SKM-1 (cell line): ENCODE measurements at regions not wholly inside any gene's neighbourhood (a gene's known extent, or its start where the extent isn't known, plus 50 kb on each side); places are given as distances from the start of the nearest gene placed in this dataset.

ENCODE experiments used
- DNase-seq: peaks from one replicate; lab custom pipeline; 2025; ENCODE audit not compliant: unreplicated experiment; lab: John Stamatoyannopoulos, UW

- no peak for DNase-seq
These were observed 332.4 kb downstream of the PCDH7 start for GRCh38 chr4:31052519-31052918.

DNA sequence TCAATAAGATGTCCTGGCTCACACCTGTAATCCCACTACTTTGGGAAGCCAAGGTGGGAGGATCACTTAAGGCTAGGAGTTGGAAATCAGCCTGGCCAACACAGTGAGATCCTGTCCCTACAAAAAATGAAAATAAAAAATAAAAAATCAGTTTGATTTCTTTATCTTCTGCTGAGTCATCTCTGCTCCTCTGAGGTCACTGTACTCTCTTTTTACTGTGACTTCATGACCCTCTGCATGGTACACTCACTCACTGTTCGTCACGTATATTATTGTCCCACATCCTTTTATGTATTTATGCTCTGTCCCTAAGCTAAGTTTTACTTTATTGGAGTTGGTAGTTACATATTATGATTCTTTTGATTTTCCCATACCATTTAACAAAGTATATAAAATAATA lies 333.3 kb downstream of the PCDH7 start:
- DNase-seq = no peak

- DNase-seq = no peak
These were observed 334.1 kb downstream of the PCDH7 start for GRCh38 chr4:31054295-31054694.

GRCh38 chr4:31058656-31059055 lies 338.5 kb downstream of the PCDH7 start:
- no peak for DNase-seq

DNA sequence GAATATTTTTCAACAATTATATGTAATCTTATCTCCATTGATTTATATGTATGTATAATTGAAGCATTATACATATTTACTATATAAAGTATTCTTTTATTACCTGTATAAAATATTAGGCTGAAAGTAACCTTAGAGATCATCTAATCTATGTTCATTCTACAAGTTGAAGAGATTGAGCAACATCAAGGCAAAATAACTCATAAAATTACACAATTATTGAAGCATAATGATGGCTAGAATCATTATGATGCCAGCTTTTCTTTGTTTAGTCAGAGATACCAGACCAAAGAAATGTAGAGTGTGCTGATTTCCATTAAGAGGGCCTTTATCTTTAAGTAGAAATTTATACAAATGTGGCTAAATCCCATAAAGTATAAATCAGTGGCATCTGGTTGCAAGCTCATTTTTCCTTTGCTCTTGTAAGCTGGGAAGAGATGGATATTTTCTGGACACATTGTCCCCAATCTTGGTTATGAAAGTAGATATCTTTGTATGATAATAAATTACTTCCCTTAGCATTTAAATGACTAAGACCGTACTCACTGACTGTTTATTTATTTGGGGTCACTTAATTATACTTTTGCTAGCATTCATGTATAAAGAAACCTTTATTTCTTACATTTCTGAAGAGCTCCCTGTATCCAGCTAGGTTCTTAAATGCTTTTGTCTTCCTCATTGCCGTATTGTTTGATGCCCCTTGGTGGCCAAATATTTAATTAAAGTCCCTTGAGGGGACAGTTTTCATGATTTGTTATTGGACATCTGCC lies 339.8 kb downstream of the PCDH7 start:
- DNase-seq = no peak

GRCh38 chr4:31065086-31065485 lies 344.9 kb downstream of the PCDH7 start:
- DNase-seq = no peak

GRCh38 chr4:31068257-31069075 lies 348.3 kb downstream of the PCDH7 start:
- DNase-seq = no peak

DNA sequence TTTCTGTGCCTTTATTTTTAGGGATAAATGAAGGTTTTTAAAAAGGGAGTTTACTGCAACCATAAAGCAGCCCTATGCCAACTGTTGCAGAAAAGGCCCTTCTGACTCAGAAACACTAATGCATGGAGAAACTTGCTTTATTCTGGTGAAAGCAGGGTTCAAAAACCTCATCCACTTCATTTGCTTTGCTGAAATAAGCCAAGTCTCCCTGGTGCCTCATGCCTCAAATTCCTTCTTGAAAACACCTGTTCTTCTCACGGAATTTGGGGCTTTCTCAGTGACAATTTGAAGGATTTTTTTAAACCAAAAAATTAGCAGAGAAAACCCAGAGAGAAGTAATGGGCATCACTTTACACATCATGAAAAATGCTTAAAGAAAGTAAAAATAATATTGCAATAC lies 349.0 kb downstream of the PCDH7 start:
- DNase-seq = no peak

- no peak for DNase-seq
These were observed 351.6 kb downstream of the PCDH7 start for GRCh38 chr4:31071508-31072486.

GRCh38 chr4:31075969-31076368 lies 355.8 kb downstream of the PCDH7 start:
- DNase-seq = no peak

DNA sequence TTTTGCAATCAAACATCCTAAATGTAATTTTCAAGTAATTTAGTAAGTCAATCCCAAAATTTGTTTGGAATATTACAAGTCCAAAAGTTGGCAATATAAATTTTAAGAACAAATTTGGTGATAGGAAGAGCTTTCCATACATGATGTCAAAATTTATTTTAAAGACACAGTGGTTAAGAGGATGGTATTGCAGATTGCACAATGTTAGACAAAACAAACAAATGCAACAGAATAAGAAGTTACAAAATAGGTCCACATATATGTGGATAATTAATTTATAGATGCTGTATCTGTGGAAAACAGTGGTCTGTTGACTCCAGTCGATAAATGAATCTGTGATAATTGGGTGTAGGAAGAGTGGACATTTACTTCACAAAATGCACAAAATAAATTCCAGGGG lies 358.5 kb downstream of the PCDH7 start:
- no peak for DNase-seq

DNA sequence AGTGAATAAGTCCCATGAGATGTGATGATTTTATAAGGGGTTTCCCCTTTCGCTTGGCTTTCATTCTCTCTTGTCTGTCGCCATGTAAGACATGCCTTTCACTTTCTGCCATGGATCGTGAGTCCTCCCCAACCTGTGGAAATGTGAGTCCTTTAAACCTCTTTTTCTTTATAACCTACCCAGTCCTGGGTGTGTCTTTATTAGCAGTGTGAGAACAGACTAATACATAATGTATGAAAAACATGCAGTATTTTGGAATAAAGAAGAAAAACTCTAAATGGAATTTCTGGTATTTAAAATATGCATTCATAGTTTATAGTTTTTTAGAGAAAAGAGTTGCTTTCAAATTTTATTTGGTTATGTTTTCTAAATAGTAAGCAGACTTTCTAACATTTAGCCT lies 360.7 kb downstream of the PCDH7 start:
- no peak for DNase-seq

- DNase-seq = no peak
These were observed 361.2 kb downstream of the PCDH7 start for GRCh38 chr4:31081366-31081765.

DNA sequence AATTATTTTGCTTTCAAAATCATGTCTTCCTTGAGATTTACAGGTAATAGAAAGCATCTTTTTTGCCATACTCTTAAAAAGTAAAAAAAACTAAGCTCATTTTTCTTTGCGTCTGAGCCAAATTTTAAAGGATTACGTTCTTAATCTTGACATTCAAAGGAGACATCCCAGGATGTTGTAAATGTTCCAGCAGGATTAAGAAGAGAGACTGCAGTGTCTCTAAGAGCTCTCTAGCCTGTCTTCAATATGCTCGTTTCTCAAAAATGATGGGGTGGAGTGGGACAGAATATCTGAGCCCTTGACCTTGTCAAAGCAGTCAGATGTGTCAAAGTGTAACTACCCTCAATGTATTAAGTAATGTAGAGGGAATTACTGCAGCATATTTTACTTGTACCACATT lies 363.3 kb downstream of the PCDH7 start:
- no peak for DNase-seq

- DNase-seq = no peak
These were observed 364.7 kb downstream of the PCDH7 start for GRCh38 chr4:31084806-31085416.

DNA sequence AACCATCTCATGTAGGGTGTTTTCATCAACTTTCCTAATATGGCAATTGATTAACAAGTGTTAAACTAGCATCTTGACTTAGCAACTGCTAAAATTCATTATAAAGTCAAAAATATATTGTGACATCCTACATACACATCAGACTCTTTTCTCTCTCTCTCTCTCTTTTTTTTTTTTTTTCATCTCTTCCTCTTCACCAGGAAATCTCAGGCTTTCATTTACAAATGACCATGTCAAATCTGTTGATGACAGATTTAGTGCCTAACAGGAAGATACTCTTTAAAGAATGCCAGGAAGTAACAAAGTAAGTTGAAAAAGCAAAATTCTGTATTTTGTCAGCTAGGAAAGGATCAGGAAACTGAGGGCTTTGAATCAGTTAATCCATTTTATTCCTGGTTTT lies 365.5 kb downstream of the PCDH7 start:
- DNase-seq = no peak

GRCh38 chr4:31086756-31087330 lies 366.7 kb downstream of the PCDH7 start:
- DNase-seq = no peak

GRCh38 chr4:31088600-31089230 lies 368.5 kb downstream of the PCDH7 start:
- no peak for DNase-seq

DNA sequence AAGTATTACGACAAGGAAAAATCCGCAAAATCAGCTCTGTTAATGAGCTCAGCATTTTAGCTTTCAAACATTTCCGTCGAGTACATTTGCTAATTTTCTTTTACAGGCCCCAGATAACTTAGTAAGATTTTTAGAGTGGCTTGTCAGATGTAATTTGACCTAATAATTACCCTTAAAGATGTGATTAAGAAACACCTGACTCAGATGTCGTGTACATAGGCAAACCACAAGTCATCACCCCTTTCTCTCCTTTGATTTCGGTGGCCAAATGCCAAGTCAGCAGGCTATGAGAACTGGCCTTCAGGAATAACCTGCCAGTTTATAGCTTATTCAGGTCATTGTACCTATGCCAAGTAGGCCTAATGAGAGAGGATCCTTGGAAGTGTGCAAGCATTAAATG lies 369.6 kb downstream of the PCDH7 start:
- no peak for DNase-seq

DNA sequence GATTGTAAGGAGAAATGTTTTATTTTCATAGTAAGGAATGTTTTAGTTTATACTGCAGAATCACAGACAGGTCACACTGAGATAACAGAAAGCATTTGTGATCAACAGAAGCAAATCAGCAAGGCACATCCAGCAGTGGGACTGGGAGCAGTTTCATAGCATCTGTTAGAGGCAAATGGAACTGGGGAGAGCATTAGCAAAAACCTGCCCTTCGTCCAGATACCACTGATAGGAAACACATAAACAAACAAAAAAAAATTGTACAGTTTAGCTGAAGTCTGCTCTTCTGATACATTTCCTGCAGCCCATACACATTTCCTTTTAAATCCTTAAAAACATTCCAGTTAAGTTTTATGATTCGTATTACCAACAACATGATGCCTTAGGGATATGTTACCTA lies 374.3 kb downstream of the PCDH7 start:
- no peak for DNase-seq
